ENCODE measurements at regions not wholly inside any gene's neighbourhood (a gene's known extent, or its start where the extent isn't known, plus 50 kb on each side); places are given as distances from the start of the nearest gene placed in this dataset.

DNA sequence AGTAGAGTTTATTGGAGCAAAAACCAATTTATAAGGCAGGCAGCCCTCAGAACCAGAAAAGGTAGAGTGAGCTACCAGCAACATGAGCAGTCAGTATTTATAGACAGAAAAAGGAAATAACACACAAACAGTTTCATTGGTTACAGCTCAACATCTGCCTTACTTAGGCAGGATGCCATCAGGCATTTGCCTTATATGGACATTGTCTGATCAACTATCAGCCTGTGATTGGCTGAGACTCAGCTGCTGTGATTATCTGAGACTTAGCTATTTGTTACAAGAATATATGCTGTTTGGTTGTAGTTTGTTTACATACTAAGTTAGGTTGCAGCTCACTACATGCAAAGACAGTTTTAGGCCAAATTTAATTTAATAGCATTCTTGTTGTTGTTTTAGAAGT, 60.4 kb upstream of the CDK1 start:
- H3K36me3 ChIP-seq (ENCODE audit: low read depth, missing control alignments) = no peaks in the 10 kb centered on the region

DNA sequence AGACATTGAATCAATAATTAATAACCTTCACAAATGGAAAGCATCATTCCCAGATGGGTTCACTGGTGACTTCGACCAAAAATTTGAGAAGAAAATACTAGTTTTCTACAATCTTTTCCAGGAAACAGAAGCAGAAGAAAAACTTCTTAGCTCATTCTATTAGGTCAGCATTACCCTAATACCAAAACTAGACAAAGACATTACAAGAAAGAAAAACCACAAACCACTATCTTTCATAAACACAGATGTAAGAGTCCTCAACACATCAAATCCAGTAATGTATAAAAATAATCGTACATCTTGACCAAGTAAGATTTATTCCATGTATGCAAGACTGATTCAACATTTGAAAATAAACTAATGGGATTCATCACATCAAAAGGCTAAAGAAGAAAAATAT, 64.0 kb upstream of the CDK1 start:
- Histone ChIP-seq H3K4me3 (no peak overlapping the region), H3K4me1 (no peaks in the 10 kb centered on the region), H3K36me3 (ENCODE audit: low read depth, missing control alignments) (no peaks in the 10 kb centered on the region), H3K9me3 (no peaks in the 10 kb centered on the region), H3K27ac (no peak overlapping the region), H3K27me3 (no peaks in the 10 kb centered on the region)
- TF ChIP-seq POLR2A (IDR thresholded peaks at IDR 0.05) = no peak
- TF ChIP-seq, protein P1, sequence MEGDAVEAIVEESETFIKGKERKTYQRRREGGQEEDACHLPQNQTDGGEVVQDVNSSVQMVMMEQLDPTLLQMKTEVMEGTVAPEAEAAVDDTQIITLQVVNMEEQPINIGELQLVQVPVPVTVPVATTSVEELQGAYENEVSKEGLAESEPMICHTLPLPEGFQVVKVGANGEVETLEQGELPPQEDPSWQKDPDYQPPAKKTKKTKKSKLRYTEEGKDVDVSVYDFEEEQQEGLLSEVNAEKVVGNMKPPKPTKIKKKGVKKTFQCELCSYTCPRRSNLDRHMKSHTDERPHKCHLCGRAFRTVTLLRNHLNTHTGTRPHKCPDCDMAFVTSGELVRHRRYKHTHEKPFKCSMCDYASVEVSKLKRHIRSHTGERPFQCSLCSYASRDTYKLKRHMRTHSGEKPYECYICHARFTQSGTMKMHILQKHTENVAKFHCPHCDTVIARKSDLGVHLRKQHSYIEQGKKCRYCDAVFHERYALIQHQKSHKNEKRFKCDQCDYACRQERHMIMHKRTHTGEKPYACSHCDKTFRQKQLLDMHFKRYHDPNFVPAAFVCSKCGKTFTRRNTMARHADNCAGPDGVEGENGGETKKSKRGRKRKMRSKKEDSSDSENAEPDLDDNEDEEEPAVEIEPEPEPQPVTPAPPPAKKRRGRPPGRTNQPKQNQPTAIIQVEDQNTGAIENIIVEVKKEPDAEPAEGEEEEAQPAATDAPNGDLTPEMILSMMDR (IDR thresholded peaks at IDR 0.05) = no peak
- 88% methylated on average over 2 of the region's 2 CpGs for WGBS, 2 donors
- intact Hi-C loops (cut with DNase I; ENCODE audit: low total_unique reads) = no loop called here
- DNase-seq = no peak

More for the DNA sequence above, 60.4 kb upstream of the CDK1 start:
- no peak for DNase-seq
- Histone ChIP-seq H3K27ac (no peak overlapping the region), H3K27me3 (no peaks in the 10 kb centered on the region), H3K4me3 (no peak overlapping the region), H3K4me1 (no peaks in the 10 kb centered on the region), H3K9me3 (no peaks in the 10 kb centered on the region)
- intact Hi-C loops (cut with DNase I; ENCODE audit: low total_unique reads) = no loop called here
- TF ChIP-seq POLR2A (IDR thresholded peaks at IDR 0.05) = no peak
- TF ChIP-seq, protein P1 (IDR thresholded peaks at IDR 0.05) = no peak

DNA sequence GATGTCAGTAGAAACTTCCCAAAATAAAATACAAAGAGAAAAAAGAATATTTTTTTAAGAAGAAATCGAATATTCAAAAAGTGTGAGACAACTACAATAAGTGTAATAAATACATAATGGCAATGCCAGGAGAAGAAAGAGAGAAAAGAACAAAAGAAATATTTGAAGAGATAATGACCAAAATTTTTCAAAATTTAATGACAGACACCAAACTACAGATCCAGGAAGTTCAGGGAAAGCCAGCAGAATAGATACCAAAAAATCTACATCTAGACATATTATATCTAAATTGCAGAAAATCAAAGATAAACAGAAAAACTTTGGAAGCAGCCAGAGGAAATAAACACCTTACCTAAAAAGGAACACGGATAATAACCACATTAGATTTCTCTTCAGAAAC, 66.8 kb upstream of the CDK1 start:
- H3K9me3 ChIP-seq = no peaks in the 10 kb centered on the region
- intact Hi-C loops (cut with DNase I; ENCODE audit: low total_unique reads) = no loop called here
- DNase-seq = no peak
- TF ChIP-seq, protein P1 (IDR thresholded peaks at IDR 0.05) = no peak
- TF ChIP-seq POLR2A (IDR thresholded peaks at IDR 0.05) = no peak
- no peaks in the 10 kb centered on the region for H3K36me3 ChIP-seq (ENCODE audit: low read depth, missing control alignments)
- H3K27ac ChIP-seq = no peak overlapping the region
- H3K4me3 ChIP-seq = no peak overlapping the region
- H3K4me1 ChIP-seq = no peaks in the 10 kb centered on the region
- H3K27me3 ChIP-seq = no peaks in the 10 kb centered on the region
- WGBS, 2 donors = 87 to 96% methylated on average over 2 of the region's 2 CpGs

DNA sequence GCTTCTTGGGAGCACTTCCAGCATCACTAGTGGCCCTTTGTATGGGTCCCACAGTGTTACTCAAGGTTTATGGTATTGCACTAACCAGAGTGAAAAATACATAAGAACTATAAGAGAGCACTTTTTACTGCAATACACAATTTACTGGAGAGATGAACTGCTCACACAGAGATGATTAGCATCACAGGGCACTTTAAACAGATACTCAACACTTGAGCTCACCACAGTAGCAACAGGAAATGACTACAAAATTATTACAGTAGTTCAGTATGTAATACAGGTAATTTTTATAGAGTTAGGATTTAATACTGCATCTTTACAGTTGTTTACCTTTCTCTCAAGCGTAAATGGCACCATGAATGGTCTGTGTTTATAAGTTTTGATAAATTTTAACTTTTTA, 68.2 kb upstream of the CDK1 start:
- Histone ChIP-seq H3K27ac (no peak overlapping the region), H3K36me3 (ENCODE audit: low read depth, missing control alignments) (no peaks in the 10 kb centered on the region), H3K4me1 (no peaks in the 10 kb centered on the region), H3K4me3 (no peak overlapping the region), H3K27me3 (no peaks in the 10 kb centered on the region), H3K9me3 (no peaks in the 10 kb centered on the region)
- intact Hi-C loops (cut with DNase I; ENCODE audit: low total_unique reads) = no loop called here
- DNase-seq = no peak
- TF ChIP-seq, protein P1 (IDR thresholded peaks at IDR 0.05) = no peak
- TF ChIP-seq POLR2A (IDR thresholded peaks at IDR 0.05) = no peak
- 93 to 97% methylated on average over 1 of the region's 1 CpG for whole genome bisulfite sequencing, 2 donors

DNA sequence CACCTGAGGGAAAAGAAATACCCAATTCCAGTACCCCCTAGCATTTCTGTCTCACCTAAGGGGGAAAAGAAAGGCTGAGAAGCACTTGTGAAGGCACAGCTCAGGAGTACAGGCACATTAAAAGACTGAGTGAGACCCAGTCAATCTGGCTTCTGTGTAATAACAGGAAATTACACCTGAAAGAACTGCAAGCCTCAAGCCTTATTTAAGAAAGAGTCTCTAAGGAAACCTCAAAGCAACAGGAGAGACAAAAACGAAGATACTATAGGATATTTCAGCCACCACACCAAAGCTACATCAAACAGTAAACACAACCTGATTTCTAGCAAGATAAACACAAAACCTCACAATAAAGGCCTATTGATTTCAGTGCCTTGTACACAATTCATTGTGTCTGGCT, 69.6 kb upstream of the CDK1 start:
- Histone ChIP-seq H3K27me3 (no peaks in the 10 kb centered on the region), H3K36me3 (ENCODE audit: low read depth, missing control alignments) (no peaks in the 10 kb centered on the region), H3K4me3 (no peak overlapping the region), H3K9me3 (no peaks in the 10 kb centered on the region), H3K4me1 (no peaks in the 10 kb centered on the region), H3K27ac (no peak overlapping the region)
- 0 to 30% methylated on average over 1 of the region's 1 CpG for WGBS, 2 donors
- no peak for DNase-seq
- TF ChIP-seq, protein P1 (IDR thresholded peaks at IDR 0.05) = no peak
- no peak for TF ChIP-seq POLR2A (IDR thresholded peaks at IDR 0.05)
- intact Hi-C loops (cut with DNase I; ENCODE audit: low total_unique reads) = no loop called here
